GM12875 (cell line): ENCODE measurements at regions not wholly inside any gene's neighbourhood (a gene's known extent, or its start where the extent isn't known, plus 50 kb on each side); places are given as distances from the start of the nearest gene placed in this dataset.

Experiments
- H3K4me3 ChIP-seq: one replicate; pipeline ENCODE4 v1.5.1; 2011; ENCODE audit warnings: low read depth, low read length, control low read depth
- CTCF ChIP-seq: IDR thresholded peaks from 2 replicates; pipeline ENCODE4 v1.5.1; 2011; ENCODE audit warnings: low read depth, mild to moderate bottlenecking, control low read depth, inconsistent platforms, low read length, moderate library complexity, borderline replicate concordance; ENCODE audit not compliant: insufficient read depth

- H3K4me3 ChIP-seq = no peak overlapping the region
- TF ChIP-seq CTCF = no peak
These were observed 186.2 kb downstream of the SNX18 start for GRCh38 chr5:54703565-54704255.

- no peak overlapping the region for H3K4me3 ChIP-seq
- no peak for TF ChIP-seq CTCF
These were observed 185.6 kb downstream of the SNX18 start for GRCh38 chr5:54703133-54703532.

GRCh38 chr5:54702470-54702869 is 184.9 kb downstream of the SNX18 start:
- no peak overlapping the region for H3K4me3 ChIP-seq
- no peak for TF ChIP-seq CTCF

- TF ChIP-seq CTCF = no peak
- no peak overlapping the region for H3K4me3 ChIP-seq
These were observed 183.5 kb downstream of the SNX18 start for GRCh38 chr5:54700986-54701578.

- no peak overlapping the region for H3K4me3 ChIP-seq
- no peak for TF ChIP-seq CTCF
These were observed 179.4 kb downstream of the SNX18 start for GRCh38 chr5:54696931-54697330.

- no peak overlapping the region for H3K4me3 ChIP-seq
- TF ChIP-seq CTCF = no peak
These were observed 178.8 kb downstream of the SNX18 start for GRCh38 chr5:54696346-54696745.
